OCI-LY3 (cell line): ENCODE measurements at regions not wholly inside any gene's neighbourhood (a gene's known extent, or its start where the extent isn't known, plus 50 kb on each side); places are given as distances from the start of the nearest gene placed in this dataset.

Source experiments
- H2AFZ ChIP-seq: fragments of 200-600, 300-600 bp; shearing (Covaris generic); 2 replicates; pipeline ENCODE4 v1.6.0; 2014; ENCODE audit warnings: antibody characterized with exemption, low read depth, low read length
- H3K27ac ChIP-seq: fragments of 200-600, 300-600 bp; sonication (generic); 2 replicates; pipeline ENCODE4 v1.5.1; 2014; ENCODE audit warnings: mild to moderate bottlenecking, low read length, moderate library complexity, mixed read lengths
- H3K27me3 ChIP-seq: fragments of 200-600, 300-600 bp; sonication (generic); 2 replicates; pipeline ENCODE4 v1.6.1; 2014; ENCODE audit warnings: low read depth, low read length, mixed read lengths
- H3K36me3 ChIP-seq: fragments of 200-600, 300-600 bp; sonication (generic); replicated peaks from 2 replicates; pipeline ENCODE3; 2014; ENCODE audit warnings: low read depth, low read length, mixed read lengths
- H3K4me1 ChIP-seq: fragments of 300-600, 200-600 bp; sonication (generic); 2 replicates; pipeline ENCODE4 v1.6.1; 2014; ENCODE audit warnings: low read length, mixed read lengths
- H3K4me2 ChIP-seq: fragments of 200-600, 300-600 bp; sonication (generic); 2 replicates; pipeline ENCODE4 v1.6.1; 2014; ENCODE audit warnings: low read length, mixed read lengths
- H3K4me3 ChIP-seq: fragments of 300-600, 200-600 bp; sonication (generic); 2 replicates; pipeline ENCODE4 v1.5.1; 2014; ENCODE audit warnings: antibody characterized with exemption, mild to moderate bottlenecking, low read length, moderate library complexity
- H3K79me2 ChIP-seq: fragments of 300-600, 200-600 bp; shearing (Covaris generic); 2 replicates; pipeline ENCODE4 v1.6.1; 2014; ENCODE audit warnings: mild to moderate bottlenecking, low read length, mixed read lengths
- H3K9ac ChIP-seq: fragments of 300-600, 200-600 bp; shearing (Covaris generic); 2 replicates; pipeline ENCODE4 v1.6.0; 2014; ENCODE audit warnings: mild to moderate bottlenecking, low read length, moderate library complexity
- H3K9me3 ChIP-seq: fragments of 200-600, 300-600 bp; shearing (Covaris generic); 2 replicates; pipeline ENCODE4 v1.6.1; 2014; ENCODE audit warnings: low read length, mixed read lengths; ENCODE audit not compliant: insufficient read depth
- H4K20me1 ChIP-seq: fragments of 200-600, 300-600 bp; sonication (generic); 2 replicates; pipeline ENCODE4 v1.6.1; 2016; ENCODE audit warnings: low read length, mixed read lengths; ENCODE audit not compliant: insufficient read depth
- EZH2phosphoT487 ChIP-seq: fragments of 200-600 bp; shearing (Covaris generic); IDR thresholded peaks from 2 replicates; pipeline ENCODE4 v1.6.1; 2018; ENCODE audit warnings: antibody characterized with exemption, mixed run types, low read depth
- TF ChIP-seq, protein P1 (sequence below): fragments of 200-600, 300-600 bp; sonication (generic); IDR thresholded peaks from 2 replicates; pipeline ENCODE4 v1.5.1; 2014; ENCODE audit warnings: antibody characterized with exemption, low read length, low read depth

DNA sequence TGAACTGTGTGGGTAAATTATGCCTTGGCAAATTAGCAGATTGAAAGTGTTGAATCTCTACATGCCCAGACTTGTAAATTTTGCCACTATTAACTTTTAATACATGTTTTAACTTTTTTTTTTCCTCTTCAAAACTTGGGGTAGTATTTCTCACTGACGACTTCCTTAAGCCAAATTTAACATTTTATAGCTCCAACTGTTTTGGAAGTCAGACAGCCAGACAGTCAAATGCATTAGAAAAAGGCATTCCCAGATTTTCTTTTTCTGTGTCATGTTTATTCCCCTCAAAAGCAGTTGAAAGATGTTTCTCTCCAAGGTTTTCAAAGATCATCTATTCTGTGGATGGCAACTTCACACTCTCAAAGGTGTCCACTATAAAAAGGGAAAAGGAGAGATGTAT, 226.8 kb upstream of the FN1 start:
- H3K4me1 ChIP-seq, result peaks cover 24% of the 10 kb centered on the region
- TF ChIP-seq, protein P1, sequence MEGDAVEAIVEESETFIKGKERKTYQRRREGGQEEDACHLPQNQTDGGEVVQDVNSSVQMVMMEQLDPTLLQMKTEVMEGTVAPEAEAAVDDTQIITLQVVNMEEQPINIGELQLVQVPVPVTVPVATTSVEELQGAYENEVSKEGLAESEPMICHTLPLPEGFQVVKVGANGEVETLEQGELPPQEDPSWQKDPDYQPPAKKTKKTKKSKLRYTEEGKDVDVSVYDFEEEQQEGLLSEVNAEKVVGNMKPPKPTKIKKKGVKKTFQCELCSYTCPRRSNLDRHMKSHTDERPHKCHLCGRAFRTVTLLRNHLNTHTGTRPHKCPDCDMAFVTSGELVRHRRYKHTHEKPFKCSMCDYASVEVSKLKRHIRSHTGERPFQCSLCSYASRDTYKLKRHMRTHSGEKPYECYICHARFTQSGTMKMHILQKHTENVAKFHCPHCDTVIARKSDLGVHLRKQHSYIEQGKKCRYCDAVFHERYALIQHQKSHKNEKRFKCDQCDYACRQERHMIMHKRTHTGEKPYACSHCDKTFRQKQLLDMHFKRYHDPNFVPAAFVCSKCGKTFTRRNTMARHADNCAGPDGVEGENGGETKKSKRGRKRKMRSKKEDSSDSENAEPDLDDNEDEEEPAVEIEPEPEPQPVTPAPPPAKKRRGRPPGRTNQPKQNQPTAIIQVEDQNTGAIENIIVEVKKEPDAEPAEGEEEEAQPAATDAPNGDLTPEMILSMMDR, result no peak
- no peak for TF ChIP-seq EZH2phosphoT487
- H3K27ac ChIP-seq, result no peak overlapping the region
- H4K20me1 ChIP-seq, result no peaks in the 10 kb centered on the region
- no peak overlapping the region for H3K9ac ChIP-seq
- no peaks in the 10 kb centered on the region for H3K36me3 ChIP-seq
- H3K4me2 ChIP-seq, result no peak overlapping the region
- H3K27me3 ChIP-seq, result no peaks in the 10 kb centered on the region
- H3K9me3 ChIP-seq, result no peaks in the 10 kb centered on the region
- H3K4me3 ChIP-seq, result no peak overlapping the region
- no peaks in the 10 kb centered on the region for H3K79me2 ChIP-seq
- no peak overlapping the region for H2AFZ ChIP-seq

- Histone ChIP-seq H3K4me1 (peaks cover 18% of the 10 kb centered on the region), H3K4me2 (no peak overlapping the region), H3K9me3 (no peaks in the 10 kb centered on the region), H3K9ac (no peak overlapping the region), H3K79me2 (no peaks in the 10 kb centered on the region), H3K36me3 (no peaks in the 10 kb centered on the region), H3K4me3 (no peak overlapping the region), H3K27ac (no peak overlapping the region), H4K20me1 (no peaks in the 10 kb centered on the region), H2AFZ (no peak overlapping the region), H3K27me3 (no peaks in the 10 kb centered on the region)
- TF ChIP-seq, protein P1, result no peak
- TF ChIP-seq EZH2phosphoT487, result no peak
These were observed 224.8 kb upstream of the FN1 start for GRCh38 chr2:215660687-215661086.

DNA sequence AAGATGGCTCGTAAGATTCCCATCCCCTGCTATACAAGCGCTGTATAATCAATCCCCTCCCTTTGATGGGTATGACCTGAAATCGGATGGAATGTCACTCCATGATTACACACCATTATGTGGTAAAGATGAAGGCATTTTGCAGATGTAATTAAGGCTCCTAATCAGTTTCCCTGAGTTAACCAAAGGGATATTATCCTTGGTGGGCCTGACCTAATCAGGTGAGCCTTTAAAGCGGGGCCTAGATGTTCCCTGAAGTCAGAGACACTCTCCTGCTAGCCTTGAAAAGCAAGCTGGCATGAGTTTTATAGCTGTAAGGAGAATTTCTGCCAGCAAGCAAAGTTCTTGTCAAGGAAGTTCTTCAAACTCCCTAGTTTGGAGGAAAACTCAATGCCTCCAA, 223.8 kb upstream of the FN1 start:
- no peak overlapping the region for H3K27ac ChIP-seq
- no peaks in the 10 kb centered on the region for H3K27me3 ChIP-seq
- H3K4me3 ChIP-seq, result no peak overlapping the region
- H3K4me1 ChIP-seq, result peaks cover 10% of the 10 kb centered on the region
- no peaks in the 10 kb centered on the region for H3K79me2 ChIP-seq
- no peaks in the 10 kb centered on the region for H3K36me3 ChIP-seq
- H4K20me1 ChIP-seq, result no peaks in the 10 kb centered on the region
- no peak overlapping the region for H3K4me2 ChIP-seq
- H2AFZ ChIP-seq, result no peak overlapping the region
- no peaks in the 10 kb centered on the region for H3K9me3 ChIP-seq
- TF ChIP-seq, protein P1, result no peak
- no peak for TF ChIP-seq EZH2phosphoT487
- H3K9ac ChIP-seq, result no peak overlapping the region

GRCh38 chr2:215658635-215659305, 222.9 kb upstream of the FN1 start:
- Histone ChIP-seq H3K9me3 (no peaks in the 10 kb centered on the region), H3K79me2 (no peaks in the 10 kb centered on the region), H3K4me3 (no peak overlapping the region), H2AFZ (no peak overlapping the region), H3K36me3 (no peaks in the 10 kb centered on the region), H3K27me3 (no peaks in the 10 kb centered on the region), H3K27ac (no peak overlapping the region), H3K9ac (no peak overlapping the region), H4K20me1 (no peaks in the 10 kb centered on the region), H3K4me1 (peaks cover under 1% of the 10 kb centered on the region; the same call in 1 of the 2 replicates), H3K4me2 (no peak overlapping the region)
- TF ChIP-seq, protein P1, result no peak
- no peak for TF ChIP-seq EZH2phosphoT487
